H9 (cell line): ENCODE measurements at regions not wholly inside any gene's neighbourhood (a gene's known extent, or its start where the extent isn't known, plus 50 kb on each side); places are given as distances from the start of the nearest gene placed in this dataset.
"Not testable (repeated sequence)": the region's sequence is repeated elsewhere in the genome, so short reads cannot be mapped to it uniquely, and the experiment has no call there.

Source experiments
- DNase-seq: peaks from one replicate; pipeline ENCODE4 v3.0.0-alpha.2; 2017
- H2AFZ ChIP-seq: one replicate; pipeline ENCODE4 v1.6.1; 2013; ENCODE audit warnings: mild to moderate bottlenecking, low read length, control low read depth, moderate library complexity
- H2AK5ac ChIP-seq: 2 replicates; pipeline ENCODE4 v1.6.1; 2013; ENCODE audit warnings: low read length, control low read depth, mixed read lengths; ENCODE audit not compliant: insufficient read length
- H2BK120ac ChIP-seq: one replicate; pipeline ENCODE4 v1.6.1; 2013; ENCODE audit warnings: low read depth, mild to moderate bottlenecking, low read length, control low read depth, inconsistent platforms; ENCODE audit not compliant: poor library complexity, severe bottlenecking
- H2BK12ac ChIP-seq: 2 replicates; pipeline ENCODE4 v1.6.1; 2013; ENCODE audit warnings: low read length, control low read depth, mixed read lengths, low read depth; ENCODE audit not compliant: insufficient read length
- H2BK15ac ChIP-seq: 2 replicates; pipeline ENCODE4 v1.6.1; 2013; ENCODE audit warnings: low read depth, low read length, control low read depth
- H2BK20ac ChIP-seq: one replicate; pipeline ENCODE4 v1.6.1; 2013; ENCODE audit warnings: low read depth, mild to moderate bottlenecking, low read length, control low read depth, inconsistent platforms; ENCODE audit not compliant: poor library complexity, severe bottlenecking
- H2BK5ac ChIP-seq: 2 replicates; pipeline ENCODE4 v1.6.1; 2013; ENCODE audit warnings: low read length, control low read depth, mixed read lengths; ENCODE audit not compliant: insufficient read length
- H3K14ac ChIP-seq: 2 replicates; pipeline ENCODE4 v1.6.1; 2013; ENCODE audit warnings: low read length, control low read depth; ENCODE audit not compliant: insufficient read depth
- H3K18ac ChIP-seq: 2 replicates; pipeline ENCODE4 v1.6.1; 2013; ENCODE audit warnings: low read depth, mild to moderate bottlenecking, mixed read lengths, low read length, control low read depth; ENCODE audit not compliant: insufficient read length
- H3K23ac ChIP-seq: 2 replicates; pipeline ENCODE4 v1.6.1; 2013; ENCODE audit warnings: low read length, control low read depth, mixed read lengths, low read depth; ENCODE audit not compliant: insufficient read length
- H3K23me2 ChIP-seq: 2 replicates; pipeline ENCODE4 v1.6.1; 2013; ENCODE audit warnings: low read depth, mild to moderate bottlenecking, mixed read lengths, low read length, control low read depth; ENCODE audit not compliant: insufficient read length, poor library complexity, severe bottlenecking
- H3K27ac ChIP-seq: 2 replicates; pipeline ENCODE4 v1.5.1; 2013; ENCODE audit warnings: low read length, control low read depth, mixed read lengths, low read depth; ENCODE audit not compliant: insufficient read length
- H3K27me3 ChIP-seq: 2 replicates; pipeline ENCODE4 v1.6.1; 2013; ENCODE audit warnings: low read length, control low read depth, inconsistent platforms; ENCODE audit not compliant: insufficient read depth
- H3K4ac ChIP-seq: 2 replicates; pipeline ENCODE4 v1.6.1; 2013; ENCODE audit warnings: low read depth, mild to moderate bottlenecking, control low read depth, inconsistent platforms, low read length, moderate library complexity
- H3K4me1 ChIP-seq: 2 replicates; pipeline ENCODE4 v1.6.1; 2013; ENCODE audit warnings: low read length, control low read depth, inconsistent platforms; ENCODE audit not compliant: insufficient read depth
- H3K4me2 ChIP-seq: 2 replicates; pipeline ENCODE4 v1.6.1; 2013; ENCODE audit warnings: low read length, control low read depth, mixed read lengths; ENCODE audit not compliant: insufficient read length, insufficient read depth
- H3K56ac ChIP-seq: 2 replicates; pipeline ENCODE4 v1.6.1; 2013; ENCODE audit warnings: low read depth, mild to moderate bottlenecking, mixed read lengths, low read length, control low read depth; ENCODE audit not compliant: insufficient read length
- H3K79me1 ChIP-seq: 2 replicates; pipeline ENCODE4 v1.6.1; 2013; ENCODE audit warnings: low read depth, mild to moderate bottlenecking, moderate library complexity, low read length, control low read depth, inconsistent platforms; ENCODE audit not compliant: insufficient read depth, poor library complexity, severe bottlenecking
- H3K79me2 ChIP-seq: 2 replicates; pipeline ENCODE4 v1.6.1; 2013; ENCODE audit warnings: low read length, control low read depth, inconsistent platforms; ENCODE audit not compliant: insufficient read depth
- H3K9ac ChIP-seq: 2 replicates; pipeline ENCODE4 v1.6.1; 2013; ENCODE audit warnings: low read length, control low read depth, mixed read lengths; ENCODE audit not compliant: insufficient read length; ENCODE audit errors: extremely low read depth
- H3K9me3 ChIP-seq: one replicate; pipeline ENCODE4 v1.6.1; 2013; ENCODE audit warnings: low read depth, low read length, inconsistent platforms; ENCODE audit not compliant: control insufficient read depth
- H3T11ph ChIP-seq: one replicate; pipeline ENCODE4 v1.6.1; 2013; ENCODE audit warnings: mild to moderate bottlenecking, low read length, control low read depth, inconsistent platforms
- H4K20me1 ChIP-seq: one replicate; pipeline ENCODE4 v1.6.1; 2013; ENCODE audit not compliant: control insufficient read depth, insufficient read length, insufficient read depth
- H4K5ac ChIP-seq: 2 replicates; pipeline ENCODE4 v1.6.1; 2013; ENCODE audit warnings: low read depth, mild to moderate bottlenecking, mixed read lengths, low read length, control low read depth; ENCODE audit not compliant: insufficient read length
- H4K8ac ChIP-seq: replicated peaks from 2 replicates; pipeline ENCODE4 v1.6.1; 2013; ENCODE audit warnings: low read length, control low read depth, mixed read lengths, low read depth; ENCODE audit not compliant: insufficient read length
- H4K91ac ChIP-seq: 2 replicates; pipeline ENCODE4 v1.6.1; 2013; ENCODE audit warnings: low read depth, mild to moderate bottlenecking, moderate library complexity, mixed read lengths, low read length, control low read depth; ENCODE audit not compliant: insufficient read length
- H3K27ac Mint-ChIP-seq, 3 experiments: 2 replicates in 2 of 3; 3 replicates in 1 of 3; pipeline ENCODE4 v1.8.0; 2020 to 2021; ENCODE audit warnings: mixed read lengths in 3 of 3, mild to moderate bottlenecking in 1 of 3, moderate library complexity in 1 of 3
- H3K27me3 Mint-ChIP-seq: 2 replicates; pipeline ENCODE4 v1.8.0; 2021; ENCODE audit warnings: low read depth, mild to moderate bottlenecking, moderate library complexity, mixed read lengths
- H3K36me3 Mint-ChIP-seq, 3 experiments: 2 replicates in 2 of 3; 3 replicates in 1 of 3; pipeline ENCODE4 v1.8.0; 2020 to 2021; ENCODE audit warnings: low read depth in 3 of 3, mixed read lengths in 3 of 3; ENCODE audit not compliant: insufficient read depth in 1 of 3
- H3K4me1 Mint-ChIP-seq, 2 experiments: 2 replicates each; pipeline ENCODE4 v1.8.0; 2020; ENCODE audit warnings: mixed read lengths in 2 of 2
- H3K4me3 Mint-ChIP-seq, 2 experiments: 2 replicates in 1 of 2; 3 replicates in 1 of 2; pipeline ENCODE4 v1.8.0; 2020 to 2021; ENCODE audit warnings: mild to moderate bottlenecking in 2 of 2, mixed read lengths in 2 of 2, moderate library complexity in 1 of 2
- H3K9me3 Mint-ChIP-seq, 2 experiments: 2 replicates in 1 of 2; 3 replicates in 1 of 2; pipeline ENCODE4 v1.8.0; 2020; ENCODE audit warnings: mild to moderate bottlenecking in 2 of 2, mixed read lengths in 2 of 2, moderate library complexity in 1 of 2
- CTCF ChIP-seq: fragments of 200-600 bp; sonication (generic); conservative IDR thresholded peaks from 3 replicates; pipeline ENCODE4 v1.8.0; 2021; ENCODE audit warnings: antibody characterized with exemption, mild to moderate bottlenecking
- WGBS: extraction: QIAGEN DNeasy Blood & Tissue Kit; methylation state at CpG from one replicate; pipeline ENCODE4 v1.1.7; 2013; ENCODE audit warnings: missing lambda C conversion rate, low lambda C conversion rate, mixed read lengths; ENCODE audit not compliant: insufficient read length; ENCODE audit errors: extremely low coverage; 5-methylcytosine and 5-hydroxymethylcytosine counted together

DNA sequence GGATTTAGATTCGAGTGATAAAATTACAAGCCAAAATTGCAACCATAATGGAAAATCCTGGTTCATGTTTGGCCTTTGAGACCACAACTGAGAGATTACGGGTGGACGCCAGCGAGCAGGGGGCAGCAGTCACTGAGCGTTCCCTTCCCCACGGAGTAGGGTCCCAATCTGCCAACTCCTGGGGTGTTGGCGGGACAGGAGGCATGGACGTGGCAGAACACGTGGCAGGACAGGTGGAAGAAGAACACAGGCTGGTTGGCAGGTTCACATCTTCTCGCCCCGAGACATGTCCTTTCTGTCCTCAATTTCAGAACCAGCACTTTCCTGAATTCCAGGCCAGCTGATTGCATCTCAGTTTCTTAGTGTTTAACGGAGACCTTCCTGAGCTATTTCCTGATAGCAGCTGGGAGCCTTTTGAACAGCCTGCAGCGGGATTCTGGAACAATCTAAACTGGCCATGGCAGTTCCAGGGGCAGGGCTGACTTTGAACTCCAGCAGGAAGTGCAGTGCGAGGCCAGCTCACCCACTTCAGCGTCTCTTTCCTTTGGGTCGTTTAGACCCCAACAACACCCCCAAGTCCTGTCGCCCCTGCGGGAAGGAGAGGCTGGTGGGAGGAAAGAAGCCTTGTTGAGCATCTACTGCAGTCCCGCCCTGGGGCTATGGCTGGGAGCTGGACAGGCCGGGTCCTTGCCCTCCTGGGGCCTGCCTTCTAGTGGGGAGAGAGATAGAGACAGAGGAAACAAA is 159.1 kb upstream of the FOXF1 start:
- no peak overlapping the region for H3K4me2 ChIP-seq
- H2BK5ac ChIP-seq: no peak overlapping the region
- no peak for DNase-seq
- H3K36me3 Mint-ChIP-seq: peaks cover 4 to 9% (median 8%) of the 10 kb centered on the region in 3 experiments
- no CpG with 5 or more reads among the region's 20 CpGs for WGBS
- peaks cover 25 to 53% of the 10 kb centered on the region in 2 experiments for H3K4me1 Mint-ChIP-seq
- no peaks in the 10 kb centered on the region for H4K20me1 ChIP-seq
- no peak overlapping the region; a peak in 1 of 7 replicates for H3K27ac Mint-ChIP-seq
- H3K9ac ChIP-seq: no peak overlapping the region
- H3K4ac ChIP-seq: no peak overlapping the region
- H2BK15ac ChIP-seq: no peak overlapping the region
- H3K27ac ChIP-seq: no peak overlapping the region
- no peak overlapping the region for H2AK5ac ChIP-seq
- no peak overlapping the region for H4K8ac ChIP-seq
- peaks cover 2% of the 10 kb centered on the region; the same call in 1 of the 2 replicates for H3K4me1 ChIP-seq
- H3K27me3 Mint-ChIP-seq: peaks cover 50% of the 10 kb centered on the region
- no peaks in the 10 kb centered on the region for H3K79me2 ChIP-seq
- no peak overlapping the region for H4K5ac ChIP-seq
- H2AFZ ChIP-seq: no peak overlapping the region
- H3K9me3 Mint-ChIP-seq: peaks cover 9 to 12% of the 10 kb centered on the region in 2 experiments
- H3K14ac ChIP-seq: peak overlapping the region; percentile 67; the same call in 1 of the 2 replicates
- no peak overlapping the region for H2BK20ac ChIP-seq
- H3K79me1 ChIP-seq: no peaks in the 10 kb centered on the region
- no peak overlapping the region for H3K18ac ChIP-seq
- H3K23ac ChIP-seq: no peak overlapping the region
- H2BK12ac ChIP-seq: no peak overlapping the region
- no peaks in the 10 kb centered on the region for H3K23me2 ChIP-seq
- no peaks in the 10 kb centered on the region for H3K27me3 ChIP-seq
- no peak overlapping the region for H3K56ac ChIP-seq
- no peak overlapping the region for H2BK120ac ChIP-seq
- TF ChIP-seq CTCF: no peak
- H3T11ph ChIP-seq: no peak overlapping the region
- no peak overlapping the region for H4K91ac ChIP-seq
- no peak overlapping the region for H3K4me3 Mint-ChIP-seq
- H3K9me3 ChIP-seq: no peaks in the 10 kb centered on the region

DNA sequence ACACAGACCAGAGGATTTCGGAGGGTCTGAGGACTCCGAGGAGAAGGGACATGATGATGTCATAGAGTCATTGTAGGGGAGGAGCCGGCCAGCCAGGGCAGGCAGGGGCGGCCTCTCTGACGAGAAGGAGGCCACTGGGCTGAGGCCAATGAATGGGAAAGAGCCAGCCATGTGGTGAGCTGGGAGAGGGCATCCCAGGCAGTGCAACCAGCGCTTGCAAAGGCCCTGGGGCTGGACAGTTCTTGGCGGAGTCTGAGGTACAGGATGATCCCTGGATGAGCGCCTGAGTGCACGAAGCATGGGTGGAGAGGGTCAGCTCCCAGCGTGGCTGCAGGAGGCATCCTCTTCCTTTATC is 158.6 kb upstream of the FOXF1 start:
- H3K27me3 Mint-ChIP-seq: peaks cover 48% of the 10 kb centered on the region

More for the DNA sequence above, 158.6 kb upstream of the FOXF1 start:
- H3K4me1 Mint-ChIP-seq: peaks cover 25 to 53% of the 10 kb centered on the region in 2 experiments
- not testable (repeated sequence) for H3K23ac ChIP-seq, H2BK5ac ChIP-seq, H3K79me2 ChIP-seq, H3K4ac ChIP-seq, H3K4me1 ChIP-seq, H2BK120ac ChIP-seq, H3K4me2 ChIP-seq, H3K27ac Mint-ChIP-seq, H3K56ac ChIP-seq, H2AFZ ChIP-seq, H3K4me3 Mint-ChIP-seq, H3K18ac ChIP-seq, H2AK5ac ChIP-seq, H3K79me1 ChIP-seq, H3T11ph ChIP-seq, H3K9ac ChIP-seq, DNase-seq, H3K27me3 ChIP-seq, H3K14ac ChIP-seq, H2BK15ac ChIP-seq, H3K9me3 ChIP-seq, H4K91ac ChIP-seq, H2BK12ac ChIP-seq, H3K23me2 ChIP-seq, H4K20me1 ChIP-seq, H2BK20ac ChIP-seq, H4K5ac ChIP-seq, H4K8ac ChIP-seq, H3K27ac ChIP-seq
- peaks cover 12 to 16% of the 10 kb centered on the region in 2 experiments for H3K9me3 Mint-ChIP-seq
- WGBS: no CpG with 5 or more reads among the region's 10 CpGs
- H3K36me3 Mint-ChIP-seq: peaks cover 5 to 11% (median 8%) of the 10 kb centered on the region in 3 experiments
